Mammary epithelial cell (primary cell): ENCODE measurements at regions not wholly inside any gene's neighbourhood (a gene's known extent, or its start where the extent isn't known, plus 50 kb on each side); places are given as distances from the start of the nearest gene placed in this dataset.

Source experiments
- EZH2 ChIP-seq: IDR thresholded peaks from 2 replicates; pipeline ENCODE4 v1.6.1; 2012; ENCODE audit warnings: low read length, inconsistent platforms, borderline replicate concordance
- TF ChIP-seq, protein P1 (sequence below), 2 donors: IDR thresholded peaks in 1 of 2; conservative IDR thresholded peaks in 1 of 2; 2 replicates each; pipeline ENCODE4 v1.5.1; 2011 to 2012; ENCODE audit warnings: inconsistent platforms in 2 of 2, low read length in 2 of 2, mild to moderate bottlenecking in 2 of 2, control low read depth in 1 of 2, low read depth in 1 of 2; ENCODE audit not compliant: insufficient read depth in 1 of 2; ENCODE audit errors: extremely low read depth in 1 of 2

DNA sequence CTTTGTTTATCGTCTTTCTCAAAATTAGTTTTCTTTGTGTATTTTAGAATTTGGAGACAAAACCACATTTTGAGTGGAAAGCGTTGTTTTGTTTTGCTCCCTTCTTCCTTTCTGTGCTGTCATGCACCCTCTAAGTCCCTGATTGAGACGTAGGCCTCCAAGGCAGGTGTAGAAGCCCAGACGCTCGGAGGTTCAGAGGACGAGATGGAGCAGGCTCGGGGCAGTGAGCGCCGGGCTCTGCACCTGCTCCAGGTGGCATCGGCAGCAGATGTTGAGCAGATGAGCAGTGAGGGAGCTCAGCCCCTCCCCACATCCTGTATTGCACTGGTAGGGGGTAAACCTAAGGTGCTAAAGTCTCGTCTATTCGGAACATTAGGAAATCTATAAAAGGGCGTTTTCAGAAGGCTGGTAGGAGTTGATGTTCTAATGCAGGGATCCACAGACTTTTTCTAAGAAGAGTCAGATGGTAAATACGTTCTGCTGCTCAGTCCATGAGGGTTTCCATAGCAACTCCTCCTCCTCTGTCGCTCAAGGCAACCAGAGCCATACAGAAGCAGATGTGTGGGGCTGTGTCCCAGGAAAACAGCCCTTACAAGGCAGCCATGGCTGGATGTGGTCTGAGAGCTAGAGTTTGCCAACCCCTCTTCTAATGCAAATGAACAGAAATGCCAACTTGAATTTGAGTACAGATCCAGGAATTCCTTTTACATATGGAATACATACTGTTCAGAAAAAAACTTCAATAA, 724.2 kb downstream of the BRD1 start:
- TF ChIP-seq, protein P1, sequence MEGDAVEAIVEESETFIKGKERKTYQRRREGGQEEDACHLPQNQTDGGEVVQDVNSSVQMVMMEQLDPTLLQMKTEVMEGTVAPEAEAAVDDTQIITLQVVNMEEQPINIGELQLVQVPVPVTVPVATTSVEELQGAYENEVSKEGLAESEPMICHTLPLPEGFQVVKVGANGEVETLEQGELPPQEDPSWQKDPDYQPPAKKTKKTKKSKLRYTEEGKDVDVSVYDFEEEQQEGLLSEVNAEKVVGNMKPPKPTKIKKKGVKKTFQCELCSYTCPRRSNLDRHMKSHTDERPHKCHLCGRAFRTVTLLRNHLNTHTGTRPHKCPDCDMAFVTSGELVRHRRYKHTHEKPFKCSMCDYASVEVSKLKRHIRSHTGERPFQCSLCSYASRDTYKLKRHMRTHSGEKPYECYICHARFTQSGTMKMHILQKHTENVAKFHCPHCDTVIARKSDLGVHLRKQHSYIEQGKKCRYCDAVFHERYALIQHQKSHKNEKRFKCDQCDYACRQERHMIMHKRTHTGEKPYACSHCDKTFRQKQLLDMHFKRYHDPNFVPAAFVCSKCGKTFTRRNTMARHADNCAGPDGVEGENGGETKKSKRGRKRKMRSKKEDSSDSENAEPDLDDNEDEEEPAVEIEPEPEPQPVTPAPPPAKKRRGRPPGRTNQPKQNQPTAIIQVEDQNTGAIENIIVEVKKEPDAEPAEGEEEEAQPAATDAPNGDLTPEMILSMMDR (conservative IDR thresholded peaks at IDR 0.05 in 1 of 2, IDR thresholded peaks at IDR 0.05 in 1 of 2; ENCODE audit: extremely low read depth in 1 of 2, insufficient read depth in 1 of 2, low read depth in 1 of 2, low read length in 2 of 2), result no peak
- no peak for TF ChIP-seq EZH2
